C4-2B (cell line): ENCODE measurements at regions not wholly inside any gene's neighbourhood (a gene's known extent, or its start where the extent isn't known, plus 50 kb on each side); places are given as distances from the start of the nearest gene placed in this dataset.

Source experiments
- ZFX ChIP-seq: fragments of 450-650 bp; IDR thresholded peaks from 2 replicates; pipeline ENCODE4 v1.6.1; 2017
- TF ChIP-seq, protein P1 (sequence below): fragments of 450-650 bp; conservative IDR thresholded peaks from 2 replicates; pipeline ENCODE4 v1.5.1; 2017; ENCODE audit warnings: mild to moderate bottlenecking

DNA sequence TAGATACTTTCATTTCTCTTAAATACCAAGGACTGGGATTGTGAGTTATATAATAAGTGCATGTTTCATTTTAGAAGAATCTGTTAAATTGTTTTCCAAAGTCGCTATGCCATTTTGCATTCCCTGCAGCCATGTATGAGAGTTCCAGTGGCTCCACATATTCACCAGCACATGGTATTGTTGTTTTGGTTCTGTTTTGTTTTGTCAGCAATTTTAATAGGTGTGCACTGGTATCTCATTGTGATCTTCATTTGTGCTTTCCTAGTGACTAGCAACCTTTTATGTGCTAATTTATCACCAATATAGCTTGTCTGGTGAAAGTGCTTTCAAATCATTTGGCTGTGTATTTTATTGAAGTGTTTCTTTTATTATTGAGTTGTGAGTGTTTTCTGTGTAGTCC is 278.9 kb downstream of the ZNF516 start:
- TF ChIP-seq, protein P1, sequence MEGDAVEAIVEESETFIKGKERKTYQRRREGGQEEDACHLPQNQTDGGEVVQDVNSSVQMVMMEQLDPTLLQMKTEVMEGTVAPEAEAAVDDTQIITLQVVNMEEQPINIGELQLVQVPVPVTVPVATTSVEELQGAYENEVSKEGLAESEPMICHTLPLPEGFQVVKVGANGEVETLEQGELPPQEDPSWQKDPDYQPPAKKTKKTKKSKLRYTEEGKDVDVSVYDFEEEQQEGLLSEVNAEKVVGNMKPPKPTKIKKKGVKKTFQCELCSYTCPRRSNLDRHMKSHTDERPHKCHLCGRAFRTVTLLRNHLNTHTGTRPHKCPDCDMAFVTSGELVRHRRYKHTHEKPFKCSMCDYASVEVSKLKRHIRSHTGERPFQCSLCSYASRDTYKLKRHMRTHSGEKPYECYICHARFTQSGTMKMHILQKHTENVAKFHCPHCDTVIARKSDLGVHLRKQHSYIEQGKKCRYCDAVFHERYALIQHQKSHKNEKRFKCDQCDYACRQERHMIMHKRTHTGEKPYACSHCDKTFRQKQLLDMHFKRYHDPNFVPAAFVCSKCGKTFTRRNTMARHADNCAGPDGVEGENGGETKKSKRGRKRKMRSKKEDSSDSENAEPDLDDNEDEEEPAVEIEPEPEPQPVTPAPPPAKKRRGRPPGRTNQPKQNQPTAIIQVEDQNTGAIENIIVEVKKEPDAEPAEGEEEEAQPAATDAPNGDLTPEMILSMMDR: no peak
- no peak for TF ChIP-seq ZFX
